RWPE1 (cell line): ENCODE measurements at regions not wholly inside any gene's neighbourhood (a gene's known extent, or its start where the extent isn't known, plus 50 kb on each side); places are given as distances from the start of the nearest gene placed in this dataset.

Source experiments
- CTCF ChIA-PET: fragments of 350-600 bp; sonication (Branson Sonifier 250); formaldehyde crosslinking; extraction: SDS; loops from one replicate; lab custom pipeline; 2021; lab: Yijun Ruan, JAX
- POLR2A ChIA-PET: fragments of 400-600 bp; formaldehyde crosslinking; extraction: SDS; loops from one replicate; lab custom pipeline; 2020; ENCODE audit warnings: antibody characterized with exemption; ENCODE audit not compliant: low non-redundant PET; lab: Yijun Ruan, JAX
- DNase-seq: peaks from one replicate; pipeline ENCODE4 v3.0.0; 2012; ENCODE audit warnings: low spot score
- H3K27ac ChIP-seq: fragments of 450-650 bp; 2 replicates; pipeline ENCODE4 v1.5.1; 2017
- CTCF ChIP-seq: fragments of 450-650 bp; conservative IDR thresholded peaks from 2 replicates; pipeline ENCODE4 v1.5.1; 2017; ENCODE audit warnings: low read depth, mild to moderate bottlenecking

- POLR2A ChIA-PET, result no interaction called here
- no peak for TF ChIP-seq CTCF
- CTCF ChIA-PET, result no interaction called here
- no peak for DNase-seq
- H3K27ac ChIP-seq, result no peak overlapping the region
These were observed 82.8 kb downstream of the IGLL1 start for GRCh38 chr22:23497016-23497885.

GRCh38 chr22:23496445-23496833, 83.7 kb downstream of the IGLL1 start:
- no peak for DNase-seq
- H3K27ac ChIP-seq, result no peak overlapping the region
- POLR2A ChIA-PET, result no interaction called here
- no peak for TF ChIP-seq CTCF
- CTCF ChIA-PET, result no interaction called here

GRCh38 chr22:23495614-23496444, 84.3 kb downstream of the IGLL1 start:
- DNase-seq, result no peak
- ChIA-PET CTCF (no interaction called here), POLR2A (no interaction called here)
- no peak for TF ChIP-seq CTCF
- H3K27ac ChIP-seq, result no peak overlapping the region

- CTCF ChIA-PET, result no interaction called here
- no peak for DNase-seq
- POLR2A ChIA-PET, result no interaction called here
- no peak overlapping the region for H3K27ac ChIP-seq
- no peak for TF ChIP-seq CTCF
These were observed 85.2 kb downstream of the IGLL1 start for GRCh38 chr22:23494930-23495266.

- no peak overlapping the region for H3K27ac ChIP-seq
- ChIA-PET CTCF (no interaction called here), POLR2A (no interaction called here)
- no peak for DNase-seq
- TF ChIP-seq CTCF, result no peak
These were observed 94.6 kb downstream of the IGLL1 start for GRCh38 chr22:23485490-23485889.

GRCh38 chr22:23484651-23485050, 95.4 kb downstream of the IGLL1 start:
- no peak overlapping the region for H3K27ac ChIP-seq
- ChIA-PET CTCF (no interaction called here), POLR2A (no interaction called here)
- no peak for DNase-seq
- TF ChIP-seq CTCF, result no peak
